ENCODE measurements at regions not wholly inside any gene's neighbourhood (a gene's known extent, or its start where the extent isn't known, plus 50 kb on each side); places are given as distances from the start of the nearest gene placed in this dataset.

DNA sequence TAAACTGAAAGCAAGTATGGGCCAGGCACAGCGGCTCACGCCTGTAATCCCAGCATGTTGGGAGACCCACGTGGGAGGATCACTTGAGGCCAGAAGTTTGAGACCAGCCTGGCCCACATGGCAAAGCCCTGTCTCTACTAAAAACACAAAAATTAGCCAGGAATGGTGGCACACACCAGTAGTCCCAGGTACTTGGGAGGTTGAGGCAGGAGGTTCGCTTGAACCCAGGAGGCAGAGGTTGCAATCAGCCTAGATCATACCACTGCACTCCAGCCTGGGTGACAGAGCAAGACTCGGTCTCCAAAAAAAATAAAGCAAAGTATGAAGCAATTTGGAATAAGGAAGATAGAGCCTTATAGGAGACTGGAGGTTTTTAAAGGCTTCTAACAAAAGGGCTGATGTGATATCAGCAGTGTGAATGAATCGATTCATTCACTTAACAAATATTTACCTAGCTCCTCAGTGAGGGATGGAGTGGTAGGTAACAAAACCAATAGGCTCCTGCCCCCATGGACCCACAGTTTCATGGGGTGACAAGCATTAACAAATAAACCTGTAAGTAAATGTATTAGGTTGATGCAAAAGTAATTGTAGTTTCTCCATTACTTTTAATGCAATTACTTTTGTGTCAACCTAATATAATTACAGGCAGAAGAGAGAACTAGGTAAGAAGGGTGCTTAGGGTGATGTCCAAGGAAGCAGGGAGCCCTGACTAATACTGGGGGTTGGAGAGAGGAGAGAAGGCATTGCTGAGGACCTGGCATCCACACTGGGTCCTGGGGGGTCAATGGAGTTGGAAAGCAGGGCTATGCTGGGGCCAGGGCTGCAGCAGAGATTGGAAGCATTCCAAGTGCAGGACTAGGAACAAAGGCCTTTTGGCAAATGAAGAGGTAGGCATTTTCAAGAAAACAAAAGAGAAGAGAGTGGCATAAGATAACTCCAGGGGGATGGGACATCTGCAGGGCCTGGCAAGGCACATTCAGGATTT lies 195.4 kb upstream of the ARL4C start:
- H3K36me3 ChIP-seq (ENCODE audit: low read depth, low read length), result no peaks in the 10 kb centered on the region
- H3K9me2 ChIP-seq (replicated peaks; ENCODE audit: low read length), result no peaks in the 10 kb centered on the region
- no peak overlapping the region for H3K27ac ChIP-seq (ENCODE audit: low read length)
- intact Hi-C loops (cut with micrococcal nuclease), result loop anchor here (5.0 kb wide), 2 partner anchors 130 to 260 kb away; partner anchors contain the start of gene SH3BP4
- H3K4me3 ChIP-seq (ENCODE audit: low read length), result no peak overlapping the region
- no peak overlapping the region for H2AFZ ChIP-seq (ENCODE audit: low read length)
- no peak for DNase-seq
- no peaks in the 10 kb centered on the region for H3F3A ChIP-seq (ENCODE audit: low read length, unreplicated experiment)
- ATAC-seq, result no peak
- no peak overlapping the region for H3K4me2 ChIP-seq (ENCODE audit: low read length)
- no peaks in the 10 kb centered on the region for H3K9me3 ChIP-seq (ENCODE audit: low read length)
- no peaks in the 10 kb centered on the region for H4K20me1 ChIP-seq (ENCODE audit: low read length)
- H3K27me3 ChIP-seq (ENCODE audit: low read length), result no peaks in the 10 kb centered on the region
- ChIA-PET POLR2A (ENCODE audit: unreplicated experiment) (no interaction called here), CTCF (no interaction called here)
- peaks cover 24% of the 10 kb centered on the region for H3K4me1 ChIP-seq (ENCODE audit: insufficient read depth, low read length)
- H3K9ac ChIP-seq (ENCODE audit: low read length), result no peak overlapping the region
- TF ChIP-seq CTCF (conservative IDR thresholded peaks at IDR 0.05; ENCODE audit: low read depth, low read length) (no peak), EZH2phosphoT487 (IDR thresholded peaks at IDR 0.05; ENCODE audit: borderline replicate concordance, low read length) (no peak), EZH2 (IDR thresholded peaks at IDR 0.05; ENCODE audit: low read length, unreplicated experiment) (no peak)
- BruUV-seq (replicated peaks), result no TSS peak
- no peaks in the 10 kb centered on the region for H3K79me2 ChIP-seq (ENCODE audit: low read length)

GRCh38 chr2:234691214-234691575 lies 194.3 kb upstream of the ARL4C start:
- H3K4me2 ChIP-seq (ENCODE audit: low read length), result peak overlapping the region; percentile 76
- TF ChIP-seq EZH2 (IDR thresholded peaks at IDR 0.05; ENCODE audit: low read length, unreplicated experiment) (no peak), EZH2phosphoT487 (IDR thresholded peaks at IDR 0.05; ENCODE audit: borderline replicate concordance, low read length) (no peak), CTCF (conservative IDR thresholded peaks at IDR 0.05; ENCODE audit: low read depth, low read length) (no peak)

More at GRCh38 chr2:234691214-234691575, 194.3 kb upstream of the ARL4C start:
- Histone ChIP-seq H4K20me1 (ENCODE audit: low read length) (no peaks in the 10 kb centered on the region), H3K9me2 (replicated peaks; ENCODE audit: low read length) (no peaks in the 10 kb centered on the region), H3K79me2 (ENCODE audit: low read length) (no peaks in the 10 kb centered on the region), H3K4me1 (ENCODE audit: insufficient read depth, low read length) (peaks cover 31% of the 10 kb centered on the region), H3K9ac (ENCODE audit: low read length) (no peak overlapping the region), H3K4me3 (ENCODE audit: low read length) (peak overlapping the region; percentile 21; the same call in 1 of the 2 replicates), H3K27me3 (ENCODE audit: low read length) (no peaks in the 10 kb centered on the region), H3K36me3 (ENCODE audit: low read depth, low read length) (no peaks in the 10 kb centered on the region), H3K27ac (ENCODE audit: low read length) (peak overlapping the region; percentile 58; the same call in 1 of the 2 replicates), H3K9me3 (ENCODE audit: low read length) (no peaks in the 10 kb centered on the region), H3F3A (ENCODE audit: low read length, unreplicated experiment) (no peaks in the 10 kb centered on the region), H2AFZ (ENCODE audit: low read length) (peak overlapping the region; percentile 71)
- ChIA-PET POLR2A (ENCODE audit: unreplicated experiment) (interaction anchor here (0.6 to 1.0 kb wide), 2 partner anchors 11 to 751 kb away, joined by 4 to 14 read pairs; no protein-coding TSS in a partner anchor), CTCF (interaction anchor here (0.6 kb wide), 1 partner anchor 10 kb away, joined by 3 read pairs; no protein-coding TSS in a partner anchor)
- BruUV-seq (replicated peaks), result no TSS peak
- ATAC-seq (peak; percentile 8; the same call in 1 of the 2 replicates), DNase-seq (no peak)
- intact Hi-C loops (cut with micrococcal nuclease), result loop anchor here (5.0 kb wide), 2 partner anchors 131 to 261 kb away; partner anchors contain the start of gene SH3BP4
